Uterus (tissue), 2 donors: ENCODE measurements at regions not wholly inside any gene's neighbourhood (a gene's known extent, or its start where the extent isn't known, plus 50 kb on each side); places are given as distances from the start of the nearest gene placed in this dataset.

Source experiments
- POLR2A ChIP-seq, 2 donors: fragments of 450-650 bp; IDR thresholded peaks; one replicate each; pipeline ENCODE4 v1.6.1; 2016; ENCODE audit warnings: antibody characterized with exemption in 2 of 2, mild to moderate bottlenecking in 1 of 2, moderate library complexity in 1 of 2
- TF ChIP-seq, protein P1 (sequence below), 4 experiments: fragments of 200-600 bp in 2 of 4; fragments of 450-650 bp in 2 of 4; sonication (generic) in 2 of 4; IDR thresholded peaks; one replicate each; pipeline ENCODE4 v1.5.1; 2016 to 2019; ENCODE audit warnings: antibody characterized with exemption in 4 of 4, mild to moderate bottlenecking in 2 of 4, moderate library complexity in 1 of 4

DNA sequence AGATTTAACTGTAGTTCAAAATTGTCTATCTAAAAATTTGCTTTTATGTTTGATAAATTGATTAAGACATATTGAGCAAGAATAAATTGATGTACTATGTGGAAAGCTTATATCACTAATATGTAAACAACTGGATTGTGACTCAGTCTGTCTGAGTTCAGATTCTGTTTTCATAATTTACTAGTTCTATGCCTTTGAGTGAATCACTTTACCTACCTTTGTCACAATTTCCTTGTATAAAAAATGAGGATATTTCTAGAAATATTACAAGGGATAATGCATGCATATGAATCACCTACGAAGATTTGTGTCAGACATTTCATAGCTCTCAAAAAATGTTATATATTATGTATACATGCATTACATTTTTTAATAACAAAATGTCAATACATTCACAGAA, 245.1 kb upstream of the ZWINT start:
- TF ChIP-seq, protein P1, sequence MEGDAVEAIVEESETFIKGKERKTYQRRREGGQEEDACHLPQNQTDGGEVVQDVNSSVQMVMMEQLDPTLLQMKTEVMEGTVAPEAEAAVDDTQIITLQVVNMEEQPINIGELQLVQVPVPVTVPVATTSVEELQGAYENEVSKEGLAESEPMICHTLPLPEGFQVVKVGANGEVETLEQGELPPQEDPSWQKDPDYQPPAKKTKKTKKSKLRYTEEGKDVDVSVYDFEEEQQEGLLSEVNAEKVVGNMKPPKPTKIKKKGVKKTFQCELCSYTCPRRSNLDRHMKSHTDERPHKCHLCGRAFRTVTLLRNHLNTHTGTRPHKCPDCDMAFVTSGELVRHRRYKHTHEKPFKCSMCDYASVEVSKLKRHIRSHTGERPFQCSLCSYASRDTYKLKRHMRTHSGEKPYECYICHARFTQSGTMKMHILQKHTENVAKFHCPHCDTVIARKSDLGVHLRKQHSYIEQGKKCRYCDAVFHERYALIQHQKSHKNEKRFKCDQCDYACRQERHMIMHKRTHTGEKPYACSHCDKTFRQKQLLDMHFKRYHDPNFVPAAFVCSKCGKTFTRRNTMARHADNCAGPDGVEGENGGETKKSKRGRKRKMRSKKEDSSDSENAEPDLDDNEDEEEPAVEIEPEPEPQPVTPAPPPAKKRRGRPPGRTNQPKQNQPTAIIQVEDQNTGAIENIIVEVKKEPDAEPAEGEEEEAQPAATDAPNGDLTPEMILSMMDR (IDR thresholded peaks at IDR 0.05) = no peak
- no peak for TF ChIP-seq POLR2A (IDR thresholded peaks at IDR 0.05)
